ENCODE measurements at regions not wholly inside any gene's neighbourhood (a gene's known extent, or its start where the extent isn't known, plus 50 kb on each side); places are given as distances from the start of the nearest gene placed in this dataset.

GRCh38 chr16:35195864-35196216 lies 1736.4 kb downstream of the TP53TG3F start (continued):
- TF ChIP-seq USF1 (CRISPR knock-in tag; IDR thresholded peaks at IDR 0.05) (no peak), NUFIP1 (IDR thresholded peaks at IDR 0.05; ENCODE audit: partially characterized antibody) (no peak), ZNF696 (CRISPR knock-in tag; conservative IDR thresholded peaks at IDR 0.05) (no peak), GATA2 (CRISPR knock-in tag; IDR thresholded peaks at IDR 0.05) (no peak)

- H3K4me1 ChIP-seq (replicated peaks in 1 of 2; ENCODE audit: control insufficient read depth in 2 of 2, insufficient read depth in 2 of 2, low read length in 2 of 2): no peaks in the 10 kb centered on the region
- FAIRE-seq (no peak), ATAC-seq (no peak), DNase-seq (ENCODE audit: extremely low read depth in 1 of 4, low spot score in 3 of 4) (no peak)
- 1% methylated on average over 16 of the region's 21 CpGs for WGBS (ENCODE audit: insufficient coverage, low coverage, missing lambda C conversion rate)
- H3K36me3 ChIP-seq (ENCODE audit: control insufficient read depth, insufficient read depth, low read length): no peaks in the 10 kb centered on the region
- CTCF ChIA-PET (ENCODE audit: low intra/inter-chr PET ratio): no interaction called here
- POLR2A ChIA-PET: no interaction called here
- no peak overlapping the region for H2AFZ ChIP-seq (ENCODE audit: low read depth, low read length)
- no peak overlapping the region for H3K27ac ChIP-seq (ENCODE audit: extremely low read depth, low read depth, low read length)
- H3K9me3 ChIP-seq (replicated peaks; ENCODE audit: control insufficient read depth, insufficient read depth, low read depth, low read length): no peaks in the 10 kb centered on the region
- intact Hi-C loops (cut with micrococcal nuclease) (no loop called here), in situ Hi-C loops (cut with MboI) (no loop called here)
- no peaks in the 10 kb centered on the region for H3K9me1 ChIP-seq (ENCODE audit: control insufficient read depth, insufficient read depth, low read length)
- H3K79me2 ChIP-seq (ENCODE audit: control insufficient read depth, insufficient read depth, low read length): no peaks in the 10 kb centered on the region
- BruUV-seq (replicated peaks): no TSS peak
- H4K20me1 ChIP-seq (replicated peaks; ENCODE audit: control insufficient read depth, insufficient read depth, low read length): no peaks in the 10 kb centered on the region
- H3K4me2 ChIP-seq (ENCODE audit: insufficient read depth, low read length): no peak overlapping the region
- H3K4me3 ChIP-seq: no peak overlapping the region
- H3K27me3 ChIP-seq (ENCODE audit: control insufficient read depth in 2 of 2, insufficient read depth in 2 of 2, low read length in 2 of 2): no peaks in the 10 kb centered on the region
- H3K9ac ChIP-seq (ENCODE audit: insufficient read depth in 1 of 2, low read depth in 2 of 2, low read length in 2 of 2): no peak overlapping the region
- TF ChIP-seq ZNF561 (CRISPR knock-in tag; conservative IDR thresholded peaks at IDR 0.05): no peak
- no peak for TF ChIP-seq SNRNP70 (optimal IDR thresholded peaks at IDR 0.05; ENCODE audit: low read depth, low read length)
- TF ChIP-seq CREM (IDR thresholded peaks at IDR 0.05; ENCODE audit: low read depth): no peak
- no peak for TF ChIP-seq GABPA (tag; conservative IDR thresholded peaks at IDR 0.05; ENCODE audit: low read depth)
- TF ChIP-seq SP1 (CRISPR knock-in tag; IDR thresholded peaks at IDR 0.05): no peak
- TF ChIP-seq, protein P1, sequence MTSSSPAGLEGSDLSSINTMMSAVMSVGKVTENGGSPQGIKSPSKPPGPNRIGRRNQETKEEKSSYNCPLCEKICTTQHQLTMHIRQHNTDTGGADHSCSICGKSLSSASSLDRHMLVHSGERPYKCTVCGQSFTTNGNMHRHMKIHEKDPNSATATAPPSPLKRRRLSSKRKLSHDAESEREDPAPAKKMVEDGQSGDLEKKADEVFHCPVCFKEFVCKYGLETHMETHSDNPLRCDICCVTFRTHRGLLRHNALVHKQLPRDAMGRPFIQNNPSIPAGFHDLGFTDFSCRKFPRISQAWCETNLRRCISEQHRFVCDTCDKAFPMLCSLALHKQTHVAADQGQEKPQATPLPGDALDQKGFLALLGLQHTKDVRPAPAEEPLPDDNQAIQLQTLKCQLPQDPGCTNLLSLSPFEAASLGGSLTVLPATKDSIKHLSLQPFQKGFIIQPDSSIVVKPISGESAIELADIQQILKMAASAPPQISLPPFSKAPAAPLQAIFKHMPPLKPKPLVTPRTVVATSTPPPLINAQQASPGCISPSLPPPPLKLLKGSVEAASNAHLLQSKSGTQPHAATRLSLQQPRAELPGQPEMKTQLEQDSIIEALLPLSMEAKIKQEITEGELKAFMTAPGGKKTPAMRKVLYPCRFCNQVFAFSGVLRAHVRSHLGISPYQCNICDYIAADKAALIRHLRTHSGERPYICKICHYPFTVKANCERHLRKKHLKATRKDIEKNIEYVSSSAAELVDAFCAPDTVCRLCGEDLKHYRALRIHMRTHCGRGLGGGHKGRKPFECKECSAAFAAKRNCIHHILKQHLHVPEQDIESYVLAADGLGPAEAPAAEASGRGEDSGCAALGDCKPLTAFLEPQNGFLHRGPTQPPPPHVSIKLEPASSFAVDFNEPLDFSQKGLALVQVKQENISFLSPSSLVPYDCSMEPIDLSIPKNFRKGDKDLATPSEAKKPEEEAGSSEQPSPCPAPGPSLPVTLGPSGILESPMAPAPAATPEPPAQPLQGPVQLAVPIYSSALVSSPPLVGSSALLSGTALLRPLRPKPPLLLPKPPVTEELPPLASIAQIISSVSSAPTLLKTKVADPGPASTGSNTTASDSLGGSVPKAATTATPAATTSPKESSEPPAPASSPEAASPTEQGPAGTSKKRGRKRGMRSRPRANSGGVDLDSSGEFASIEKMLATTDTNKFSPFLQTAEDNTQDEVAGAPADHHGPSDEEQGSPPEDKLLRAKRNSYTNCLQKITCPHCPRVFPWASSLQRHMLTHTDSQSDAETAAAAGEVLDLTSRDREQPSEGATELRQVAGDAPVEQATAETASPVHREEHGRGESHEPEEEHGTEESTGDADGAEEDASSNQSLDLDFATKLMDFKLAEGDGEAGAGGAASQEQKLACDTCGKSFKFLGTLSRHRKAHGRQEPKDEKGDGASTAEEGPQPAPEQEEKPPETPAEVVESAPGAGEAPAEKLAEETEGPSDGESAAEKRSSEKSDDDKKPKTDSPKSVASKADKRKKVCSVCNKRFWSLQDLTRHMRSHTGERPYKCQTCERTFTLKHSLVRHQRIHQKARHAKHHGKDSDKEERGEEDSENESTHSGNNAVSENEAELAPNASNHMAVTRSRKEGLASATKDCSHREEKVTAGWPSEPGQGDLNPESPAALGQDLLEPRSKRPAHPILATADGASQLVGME (CRISPR knock-in tag; IDR thresholded peaks at IDR 0.05): no peak
- TF ChIP-seq SP2 (IDR thresholded peaks at IDR 0.05; ENCODE audit: extremely low read depth, low read depth, low read length, poor library complexity, severe bottlenecking): no peak
- TF ChIP-seq NR0B1 (IDR thresholded peaks at IDR 0.05; ENCODE audit: partially characterized antibody): no peak
- no peak for TF ChIP-seq PHF20 (IDR thresholded peaks at IDR 0.05; ENCODE audit: partially characterized antibody)
- TF ChIP-seq NR2C2 (CRISPR knock-in tag; IDR thresholded peaks at IDR 0.05): no peak
- no peak for TF ChIP-seq NR2C2 (tag; IDR thresholded peaks at IDR 0.05)
- TF ChIP-seq ZNF589 (CRISPR knock-in tag; IDR thresholded peaks at IDR 0.05; ENCODE audit: low read depth): no peak
These were observed 1736.9 kb downstream of the TP53TG3F start for GRCh38 chr16:35196313-35196712.

Data from K562 (cell line).